Stomach (tissue), 4 donors: ENCODE measurements at regions not wholly inside any gene's neighbourhood (a gene's known extent, or its start where the extent isn't known, plus 50 kb on each side); places are given as distances from the start of the nearest gene placed in this dataset.

ENCODE experiments used
- CTCF ChIP-seq, 7 experiments: fragments of 450-650 bp in 4 of 7; fragments of 200-600 bp in 3 of 7; sonication (generic) in 3 of 7; IDR thresholded peaks; one replicate each; pipeline ENCODE4 v1.5.1; 2016 to 2019; ENCODE audit warnings: antibody characterized with exemption in 7 of 7, control low read depth in 2 of 7, mild to moderate bottlenecking in 1 of 7
- EP300 ChIP-seq: sonication (generic); formaldehyde crosslinking; IDR thresholded peaks from one replicate; pipeline ENCODE4 v1.6.1; 2017; ENCODE audit warnings: antibody characterized with exemption
- POLR2A ChIP-seq, 4 donors: fragments of 450-650 bp; IDR thresholded peaks; one replicate each; pipeline ENCODE4 v1.6.1; 2016; ENCODE audit warnings: antibody characterized with exemption in 4 of 4, control low read depth in 2 of 4, mild to moderate bottlenecking in 1 of 4, moderate library complexity in 1 of 4
- POLR2AphosphoS5 ChIP-seq, 3 donors: sonication (generic); formaldehyde crosslinking; IDR thresholded peaks; one replicate each; pipeline ENCODE4 v1.6.1; 2016; ENCODE audit warnings: antibody characterized with exemption in 3 of 3

GRCh38 chr2:45169339-45170190 lies 160.3 kb upstream of the SIX2 start:
- TF ChIP-seq CTCF (IDR thresholded peaks at IDR 0.05), result no peak
- no peak for TF ChIP-seq POLR2A (IDR thresholded peaks at IDR 0.05)
- no peak for TF ChIP-seq EP300
- TF ChIP-seq POLR2AphosphoS5 (IDR thresholded peaks at IDR 0.05), result no peak
